HepG2 (cell line): ENCODE measurements at regions not wholly inside any gene's neighbourhood (a gene's known extent, or its start where the extent isn't known, plus 50 kb on each side); places are given as distances from the start of the nearest gene placed in this dataset.

Experiments used
- CENPT ChIP-seq: sonication (generic); formaldehyde crosslinking; IDR thresholded peaks from 2 replicates; pipeline ENCODE4 v1.8.0; 2022; ENCODE audit warnings: low read depth, mild to moderate bottlenecking, moderate library complexity, missing genetic modification reagents
- CREBL2 ChIP-seq: sonication (generic); formaldehyde crosslinking; IDR thresholded peaks from 2 replicates; pipeline ENCODE4 v1.8.1; 2023; ENCODE audit warnings: missing genetic modification reagents, mild to moderate bottlenecking, borderline replicate concordance
- MAFF ChIP-seq: IDR thresholded peaks from 2 replicates; pipeline ENCODE4 v1.6.1; 2011; ENCODE audit warnings: low read depth, low read length, improper control_type of control experiment
- MLX ChIP-seq: IDR thresholded peaks from 2 replicates; pipeline ENCODE4 v1.6.1; 2016
- POLR2AphosphoS5 ChIP-seq: IDR thresholded peaks from 2 replicates; pipeline ENCODE4 v1.6.1; 2012; ENCODE audit warnings: low read depth, low read length
- RFX3 ChIP-seq: IDR thresholded peaks from 2 replicates; pipeline ENCODE4 v1.6.1; 2016; ENCODE audit warnings: missing biosample characterization, missing genetic modification reagents
- TAF1 ChIP-seq: sonication (generic); formaldehyde crosslinking; IDR thresholded peaks from 2 replicates; pipeline ENCODE4 v1.4.0; 2020; ENCODE audit warnings: missing genetic modification reagents
- TFDP1 ChIP-seq: IDR thresholded peaks from 2 replicates; pipeline ENCODE4 v1.6.1; 2016; ENCODE audit warnings: missing compliant biosample characterization, missing genetic modification reagents, borderline replicate concordance
- THRA ChIP-seq: sonication (generic); formaldehyde crosslinking; IDR thresholded peaks from 2 replicates; pipeline ENCODE4 v1.4.0; 2020; ENCODE audit warnings: missing genetic modification reagents, borderline replicate concordance
- YEATS4 ChIP-seq: sonication (generic); formaldehyde crosslinking; IDR thresholded peaks from 2 replicates; pipeline ENCODE4 v1.4.0; 2020; ENCODE audit warnings: missing genetic modification reagents, borderline replicate concordance
- ZBTB42 ChIP-seq: sonication (generic); formaldehyde crosslinking; IDR thresholded peaks from 2 replicates; pipeline ENCODE4 v1.5.0; 2020; ENCODE audit warnings: mild to moderate bottlenecking, missing genetic modification reagents
- ZNF281 ChIP-seq: sonication (generic); formaldehyde crosslinking; IDR thresholded peaks from 2 replicates; pipeline ENCODE4 v1.4.0; 2020; ENCODE audit warnings: missing genetic modification reagents, borderline replicate concordance
- ZNF614 ChIP-seq: IDR thresholded peaks from 2 replicates; pipeline ENCODE4 v1.6.1; 2018; ENCODE audit warnings: missing biosample characterization, missing genetic modification reagents, inconsistent platforms, borderline replicate concordance
- ZNF781 ChIP-seq: sonication (generic); formaldehyde crosslinking; IDR thresholded peaks from 2 replicates; pipeline ENCODE4 v1.5.1; 2020; ENCODE audit warnings: borderline replicate concordance, mild to moderate bottlenecking, missing genetic modification reagents; ENCODE audit errors: not compliant biosample characterization
- ZXDC ChIP-seq: sonication (generic); formaldehyde crosslinking; IDR thresholded peaks from 2 replicates; pipeline ENCODE4 v1.5.0; 2020; ENCODE audit warnings: mild to moderate bottlenecking, missing genetic modification reagents

- TF ChIP-seq CENPT (CRISPR knock-in tag) (no peak), TAF1 (CRISPR knock-in tag) (no peak), ZXDC (CRISPR knock-in tag) (no peak), ZNF614 (CRISPR knock-in tag) (no peak), CREBL2 (CRISPR knock-in tag) (no peak), RFX3 (CRISPR knock-in tag) (no peak), POLR2AphosphoS5 (no peak), THRA (CRISPR knock-in tag) (peak; percentile 92; the same call in 1 of the 2 replicates), ZNF281 (CRISPR knock-in tag) (no peak), MAFF (no peak), ZBTB42 (no peak), MLX (no peak), ZNF781 (CRISPR knock-in tag) (no peak), TFDP1 (CRISPR knock-in tag) (no peak), YEATS4 (CRISPR knock-in tag) (no peak)
- TF ChIP-seq, all 625 proteins: peak for 64
These were observed 167.1 kb downstream of the FGF9 start (continued) for GRCh38 chr13:21837841-21838551.
